ENCODE measurements at regions not wholly inside any gene's neighbourhood (a gene's known extent, or its start where the extent isn't known, plus 50 kb on each side); places are given as distances from the start of the nearest gene placed in this dataset.

DNA sequence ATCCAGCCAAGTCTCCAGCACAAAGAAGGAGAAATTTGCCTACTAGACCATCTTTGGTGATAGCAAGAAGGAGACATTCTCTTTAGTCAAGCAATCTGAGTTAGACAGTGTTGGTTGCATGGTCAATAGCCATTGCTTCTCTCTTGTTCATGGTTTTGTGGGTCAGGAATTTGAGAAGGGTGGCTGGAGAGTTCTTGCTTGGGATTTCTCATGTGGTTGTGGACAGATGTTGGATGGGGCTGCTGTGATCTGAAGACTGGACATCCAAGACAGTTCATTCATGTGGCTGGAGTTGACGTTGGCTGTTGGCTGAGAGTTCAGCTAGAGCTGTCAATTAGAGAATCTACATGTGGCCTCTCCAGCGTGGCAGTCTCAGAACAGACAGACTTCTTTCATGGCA, 322.3 kb upstream of the PRDM1 start:
- H3K4me3 ChIP-seq (ENCODE audit: control insufficient read depth, low read depth, low read length): no peak overlapping the region
- TF ChIP-seq, protein P1, sequence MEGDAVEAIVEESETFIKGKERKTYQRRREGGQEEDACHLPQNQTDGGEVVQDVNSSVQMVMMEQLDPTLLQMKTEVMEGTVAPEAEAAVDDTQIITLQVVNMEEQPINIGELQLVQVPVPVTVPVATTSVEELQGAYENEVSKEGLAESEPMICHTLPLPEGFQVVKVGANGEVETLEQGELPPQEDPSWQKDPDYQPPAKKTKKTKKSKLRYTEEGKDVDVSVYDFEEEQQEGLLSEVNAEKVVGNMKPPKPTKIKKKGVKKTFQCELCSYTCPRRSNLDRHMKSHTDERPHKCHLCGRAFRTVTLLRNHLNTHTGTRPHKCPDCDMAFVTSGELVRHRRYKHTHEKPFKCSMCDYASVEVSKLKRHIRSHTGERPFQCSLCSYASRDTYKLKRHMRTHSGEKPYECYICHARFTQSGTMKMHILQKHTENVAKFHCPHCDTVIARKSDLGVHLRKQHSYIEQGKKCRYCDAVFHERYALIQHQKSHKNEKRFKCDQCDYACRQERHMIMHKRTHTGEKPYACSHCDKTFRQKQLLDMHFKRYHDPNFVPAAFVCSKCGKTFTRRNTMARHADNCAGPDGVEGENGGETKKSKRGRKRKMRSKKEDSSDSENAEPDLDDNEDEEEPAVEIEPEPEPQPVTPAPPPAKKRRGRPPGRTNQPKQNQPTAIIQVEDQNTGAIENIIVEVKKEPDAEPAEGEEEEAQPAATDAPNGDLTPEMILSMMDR (IDR thresholded peaks at IDR 0.05; ENCODE audit: control insufficient read depth, insufficient read depth, low read depth, low read length, missing control alignments): no peak
- no peak for DNase-seq (ENCODE audit: low read depth)

GRCh38 chr6:105760746-105761145, 325.4 kb upstream of the PRDM1 start:
- no peak for DNase-seq (ENCODE audit: low read depth)
- TF ChIP-seq, protein P1 (IDR thresholded peaks at IDR 0.05; ENCODE audit: control insufficient read depth, insufficient read depth, low read depth, low read length, missing control alignments): no peak

GRCh38 chr6:105759946-105760345, 326.2 kb upstream of the PRDM1 start:
- no peak for DNase-seq (ENCODE audit: low read depth)
- H3K4me3 ChIP-seq (ENCODE audit: control insufficient read depth, low read depth, low read length): no peak overlapping the region
- TF ChIP-seq, protein P1 (IDR thresholded peaks at IDR 0.05; ENCODE audit: control insufficient read depth, insufficient read depth, low read depth, low read length, missing control alignments): no peak

More at GRCh38 chr6:105760746-105761145, 325.4 kb upstream of the PRDM1 start:
- H3K4me3 ChIP-seq (ENCODE audit: control insufficient read depth, low read depth, low read length): no peak overlapping the region

GRCh38 chr6:105759015-105759414, 327.1 kb upstream of the PRDM1 start:
- no peak for DNase-seq (ENCODE audit: low read depth)
- H3K4me3 ChIP-seq (ENCODE audit: control insufficient read depth, low read depth, low read length): no peak overlapping the region
- TF ChIP-seq, protein P1 (IDR thresholded peaks at IDR 0.05; ENCODE audit: control insufficient read depth, insufficient read depth, low read depth, low read length, missing control alignments): no peak

- DNase-seq (ENCODE audit: low read depth): no peak
- TF ChIP-seq, protein P1 (IDR thresholded peaks at IDR 0.05; ENCODE audit: control insufficient read depth, insufficient read depth, low read depth, low read length, missing control alignments): no peak
- H3K4me3 ChIP-seq (ENCODE audit: control insufficient read depth, low read depth, low read length): no peak overlapping the region
Measured at GRCh38 chr6:105757512-105758200, 328.5 kb upstream of the PRDM1 start.

- TF ChIP-seq, protein P1 (IDR thresholded peaks at IDR 0.05; ENCODE audit: control insufficient read depth, insufficient read depth, low read depth, low read length, missing control alignments): no peak
- DNase-seq (ENCODE audit: low read depth): no peak
- H3K4me3 ChIP-seq (ENCODE audit: control insufficient read depth, low read depth, low read length): no peak overlapping the region
Measured at GRCh38 chr6:105755885-105756284, 330.3 kb upstream of the PRDM1 start.

Data from AG09309 (cell line).